HPDE6-E6E7 (cell line): ENCODE measurements at regions not wholly inside any gene's neighbourhood (a gene's known extent, or its start where the extent isn't known, plus 50 kb on each side); places are given as distances from the start of the nearest gene placed in this dataset.
"Not testable (repeated sequence)": the region's sequence is repeated elsewhere in the genome, so short reads cannot be mapped to it uniquely, and the experiment has no call there.

ENCODE experiments used
- DNase-seq: peaks from one replicate; pipeline ENCODE4 v3.0.0; 2011; ENCODE audit warnings: missing footprints; ENCODE audit errors: extremely low spot score

- no peak for DNase-seq
Measured at GRCh38 chr6:56745971-56746370, 103.3 kb upstream of the DST start.

GRCh38 chr6:56745081-56745480 is 102.4 kb upstream of the DST start:
- no peak for DNase-seq

- DNase-seq: no peak
Measured at GRCh38 chr6:56744528-56744927, 101.8 kb upstream of the DST start.

GRCh38 chr6:56742122-56742791 is 99.6 kb upstream of the DST start:
- no peak for DNase-seq

- DNase-seq: no peak
Measured at GRCh38 chr6:56741472-56741871, 98.8 kb upstream of the DST start.

GRCh38 chr6:56739836-56740815 is 97.4 kb upstream of the DST start:
- DNase-seq: no peak

GRCh38 chr6:56736804-56737203 is 94.1 kb upstream of the DST start:
- no peak for DNase-seq

- DNase-seq: no peak
Measured at GRCh38 chr6:56734335-56734734, 91.6 kb upstream of the DST start.

GRCh38 chr6:56733211-56733697 is 90.6 kb upstream of the DST start:
- DNase-seq: no peak

- DNase-seq: no peak
Measured at GRCh38 chr6:56732517-56732916, 89.8 kb upstream of the DST start.

- DNase-seq: peak; percentile 39
Measured at GRCh38 chr6:56730663-56731529, 88.2 kb upstream of the DST start.

GRCh38 chr6:56729719-56730118 is 87.0 kb upstream of the DST start:
- DNase-seq: no peak

- DNase-seq: not testable (repeated sequence)
Measured at GRCh38 chr6:56729166-56729565, 86.5 kb upstream of the DST start.

- no peak for DNase-seq
Measured at GRCh38 chr6:56727097-56727850, 84.6 kb upstream of the DST start.

GRCh38 chr6:56725254-56725653 is 82.6 kb upstream of the DST start:
- DNase-seq: no peak

- DNase-seq: no peak
Measured at GRCh38 chr6:56724455-56724854, 81.8 kb upstream of the DST start.

GRCh38 chr6:56720882-56721281 is 78.2 kb upstream of the DST start:
- DNase-seq: no peak

- not testable (repeated sequence) for DNase-seq
Measured at GRCh38 chr6:56720202-56720601, 77.5 kb upstream of the DST start.

GRCh38 chr6:56719315-56720058 is 76.8 kb upstream of the DST start:
- not testable (repeated sequence) for DNase-seq

GRCh38 chr6:56718236-56718635 is 75.5 kb upstream of the DST start:
- no peak for DNase-seq
